ENCODE measurements at regions not wholly inside any gene's neighbourhood (a gene's known extent, or its start where the extent isn't known, plus 50 kb on each side); places are given as distances from the start of the nearest gene placed in this dataset.

DNA sequence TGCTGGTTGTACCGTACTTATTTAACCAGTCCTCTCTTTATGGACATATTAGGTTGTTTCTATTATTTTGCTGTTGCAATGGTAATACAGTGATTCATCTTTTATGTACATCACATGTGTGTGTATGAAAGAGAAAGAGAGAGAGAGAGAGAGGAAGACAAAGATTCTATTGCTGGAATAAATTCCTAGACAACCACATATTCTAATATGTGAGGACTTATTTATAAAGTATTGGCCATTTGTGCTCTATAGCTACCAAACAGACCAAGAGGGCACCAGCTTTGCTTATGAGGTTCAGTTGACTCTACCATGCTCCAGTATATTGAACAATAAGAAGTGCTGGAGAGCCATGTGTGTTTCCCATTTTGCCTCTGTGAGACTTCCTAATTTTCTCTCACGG is 513.5 kb downstream of the DMAC1 start:
- no peak for TF ChIP-seq ZNF211 (tag by site-specific recombination; IDR thresholded peaks at IDR 0.05; ENCODE audit: low read depth)
- TF ChIP-seq ZNF510 (tag by site-specific recombination; IDR thresholded peaks at IDR 0.05; ENCODE audit: insufficient replicate concordance) = no peak
- TF ChIP-seq, protein P1, sequence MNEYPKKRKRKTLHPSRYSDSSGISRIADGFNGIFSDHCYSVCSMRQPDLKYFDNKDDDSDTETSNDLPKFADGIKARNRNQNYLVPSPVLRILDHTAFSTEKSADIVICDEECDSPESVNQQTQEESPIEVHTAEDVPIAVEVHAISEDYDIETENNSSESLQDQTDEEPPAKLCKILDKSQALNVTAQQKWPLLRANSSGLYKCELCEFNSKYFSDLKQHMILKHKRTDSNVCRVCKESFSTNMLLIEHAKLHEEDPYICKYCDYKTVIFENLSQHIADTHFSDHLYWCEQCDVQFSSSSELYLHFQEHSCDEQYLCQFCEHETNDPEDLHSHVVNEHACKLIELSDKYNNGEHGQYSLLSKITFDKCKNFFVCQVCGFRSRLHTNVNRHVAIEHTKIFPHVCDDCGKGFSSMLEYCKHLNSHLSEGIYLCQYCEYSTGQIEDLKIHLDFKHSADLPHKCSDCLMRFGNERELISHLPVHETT (tag by site-specific recombination; IDR thresholded peaks at IDR 0.05) = no peak
- TF ChIP-seq BCL11A (tag by site-specific recombination; IDR thresholded peaks at IDR 0.05; ENCODE audit: low read depth) = no peak
- no peak for TF ChIP-seq ZNF777 (tag by site-specific recombination; IDR thresholded peaks at IDR 0.05; ENCODE audit: borderline replicate concordance)
- TF ChIP-seq, protein P2, sequence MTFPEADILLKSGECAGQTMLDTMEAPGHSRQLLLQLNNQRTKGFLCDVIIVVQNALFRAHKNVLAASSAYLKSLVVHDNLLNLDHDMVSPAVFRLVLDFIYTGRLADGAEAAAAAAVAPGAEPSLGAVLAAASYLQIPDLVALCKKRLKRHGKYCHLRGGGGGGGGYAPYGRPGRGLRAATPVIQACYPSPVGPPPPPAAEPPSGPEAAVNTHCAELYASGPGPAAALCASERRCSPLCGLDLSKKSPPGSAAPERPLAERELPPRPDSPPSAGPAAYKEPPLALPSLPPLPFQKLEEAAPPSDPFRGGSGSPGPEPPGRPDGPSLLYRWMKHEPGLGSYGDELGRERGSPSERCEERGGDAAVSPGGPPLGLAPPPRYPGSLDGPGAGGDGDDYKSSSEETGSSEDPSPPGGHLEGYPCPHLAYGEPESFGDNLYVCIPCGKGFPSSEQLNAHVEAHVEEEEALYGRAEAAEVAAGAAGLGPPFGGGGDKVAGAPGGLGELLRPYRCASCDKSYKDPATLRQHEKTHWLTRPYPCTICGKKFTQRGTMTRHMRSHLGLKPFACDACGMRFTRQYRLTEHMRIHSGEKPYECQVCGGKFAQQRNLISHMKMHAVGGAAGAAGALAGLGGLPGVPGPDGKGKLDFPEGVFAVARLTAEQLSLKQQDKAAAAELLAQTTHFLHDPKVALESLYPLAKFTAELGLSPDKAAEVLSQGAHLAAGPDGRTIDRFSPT (tag by site-specific recombination; IDR thresholded peaks at IDR 0.05) = no peak
- TF ChIP-seq ZNF621 (tag by site-specific recombination; IDR thresholded peaks at IDR 0.05) = no peak
- no peak for TF ChIP-seq ZNF404 (tag by site-specific recombination; IDR thresholded peaks at IDR 0.05)
- TF ChIP-seq ZNF776 (tag by site-specific recombination; IDR thresholded peaks at IDR 0.05; ENCODE audit: borderline replicate concordance) = no peak
- TF ChIP-seq ZNF416 (tag by site-specific recombination; IDR thresholded peaks at IDR 0.05) = no peak

Data from HEK293 (cell line).